ENCODE measurements at regions not wholly inside any gene's neighbourhood (a gene's known extent, or its start where the extent isn't known, plus 50 kb on each side); places are given as distances from the start of the nearest gene placed in this dataset.

DNA sequence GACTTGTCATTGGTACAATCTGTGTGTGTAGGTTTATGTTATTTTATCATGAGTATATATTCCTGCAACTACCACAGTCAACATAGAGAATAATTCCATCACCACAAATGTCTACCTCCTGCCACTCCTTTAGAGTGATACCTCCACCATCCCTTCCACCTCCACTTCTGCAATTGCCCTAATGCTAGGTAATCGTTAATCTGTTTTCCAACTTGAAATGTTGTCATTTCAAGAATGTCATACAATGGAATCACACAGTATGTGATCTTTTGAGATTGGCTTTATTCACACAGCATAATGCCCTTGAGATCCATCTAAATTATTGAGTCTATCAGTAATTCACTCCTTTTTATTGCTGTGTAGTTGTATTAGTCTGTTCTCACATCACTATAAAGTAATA is 414.8 kb upstream of the C16orf82 start:
- no peak for TF ChIP-seq POLR2A (IDR thresholded peaks at IDR 0.05)
- TF ChIP-seq, protein P1, sequence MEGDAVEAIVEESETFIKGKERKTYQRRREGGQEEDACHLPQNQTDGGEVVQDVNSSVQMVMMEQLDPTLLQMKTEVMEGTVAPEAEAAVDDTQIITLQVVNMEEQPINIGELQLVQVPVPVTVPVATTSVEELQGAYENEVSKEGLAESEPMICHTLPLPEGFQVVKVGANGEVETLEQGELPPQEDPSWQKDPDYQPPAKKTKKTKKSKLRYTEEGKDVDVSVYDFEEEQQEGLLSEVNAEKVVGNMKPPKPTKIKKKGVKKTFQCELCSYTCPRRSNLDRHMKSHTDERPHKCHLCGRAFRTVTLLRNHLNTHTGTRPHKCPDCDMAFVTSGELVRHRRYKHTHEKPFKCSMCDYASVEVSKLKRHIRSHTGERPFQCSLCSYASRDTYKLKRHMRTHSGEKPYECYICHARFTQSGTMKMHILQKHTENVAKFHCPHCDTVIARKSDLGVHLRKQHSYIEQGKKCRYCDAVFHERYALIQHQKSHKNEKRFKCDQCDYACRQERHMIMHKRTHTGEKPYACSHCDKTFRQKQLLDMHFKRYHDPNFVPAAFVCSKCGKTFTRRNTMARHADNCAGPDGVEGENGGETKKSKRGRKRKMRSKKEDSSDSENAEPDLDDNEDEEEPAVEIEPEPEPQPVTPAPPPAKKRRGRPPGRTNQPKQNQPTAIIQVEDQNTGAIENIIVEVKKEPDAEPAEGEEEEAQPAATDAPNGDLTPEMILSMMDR (IDR thresholded peaks at IDR 0.05): no peak
